ENCODE measurements at regions not wholly inside any gene's neighbourhood (a gene's known extent, or its start where the extent isn't known, plus 50 kb on each side); places are given as distances from the start of the nearest gene placed in this dataset.

- no peaks in the 10 kb centered on the region for H3K4me1 ChIP-seq
- no peaks in the 10 kb centered on the region for H3K36me3 Mint-ChIP-seq
- no peak overlapping the region for H3K4me2 ChIP-seq
- no peak overlapping the region for H3K27ac ChIP-seq
- H3K9me3 Mint-ChIP-seq, result no peaks in the 10 kb centered on the region
- DNase-seq (ENCODE audit: low spot score), result no peak
- no peaks in the 10 kb centered on the region for H3K36me3 ChIP-seq
- peaks cover 2% of the 10 kb centered on the region for H3K27me3 Mint-ChIP-seq (ENCODE audit: insufficient read depth, low read depth)
- no peaks in the 10 kb centered on the region for H4K20me1 ChIP-seq (ENCODE audit: low read depth)
- no peak overlapping the region for H3K9ac ChIP-seq
- TF ChIP-seq, protein P1, sequence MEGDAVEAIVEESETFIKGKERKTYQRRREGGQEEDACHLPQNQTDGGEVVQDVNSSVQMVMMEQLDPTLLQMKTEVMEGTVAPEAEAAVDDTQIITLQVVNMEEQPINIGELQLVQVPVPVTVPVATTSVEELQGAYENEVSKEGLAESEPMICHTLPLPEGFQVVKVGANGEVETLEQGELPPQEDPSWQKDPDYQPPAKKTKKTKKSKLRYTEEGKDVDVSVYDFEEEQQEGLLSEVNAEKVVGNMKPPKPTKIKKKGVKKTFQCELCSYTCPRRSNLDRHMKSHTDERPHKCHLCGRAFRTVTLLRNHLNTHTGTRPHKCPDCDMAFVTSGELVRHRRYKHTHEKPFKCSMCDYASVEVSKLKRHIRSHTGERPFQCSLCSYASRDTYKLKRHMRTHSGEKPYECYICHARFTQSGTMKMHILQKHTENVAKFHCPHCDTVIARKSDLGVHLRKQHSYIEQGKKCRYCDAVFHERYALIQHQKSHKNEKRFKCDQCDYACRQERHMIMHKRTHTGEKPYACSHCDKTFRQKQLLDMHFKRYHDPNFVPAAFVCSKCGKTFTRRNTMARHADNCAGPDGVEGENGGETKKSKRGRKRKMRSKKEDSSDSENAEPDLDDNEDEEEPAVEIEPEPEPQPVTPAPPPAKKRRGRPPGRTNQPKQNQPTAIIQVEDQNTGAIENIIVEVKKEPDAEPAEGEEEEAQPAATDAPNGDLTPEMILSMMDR (IDR thresholded peaks at IDR 0.05), result no peak
- TF ChIP-seq EZH2 (IDR thresholded peaks at IDR 0.05) (no peak), EZH2phosphoT487 (IDR thresholded peaks at IDR 0.05) (no peak)
- no peak overlapping the region for H2AFZ ChIP-seq (replicated peaks)
- H3K79me2 ChIP-seq (ENCODE audit: low read depth), result no peaks in the 10 kb centered on the region
- no peak overlapping the region for H3K4me3 ChIP-seq
- no peaks in the 10 kb centered on the region for H3K9me3 ChIP-seq (ENCODE audit: low read depth)
- no peak overlapping the region for H3K4me3 Mint-ChIP-seq
- no peak overlapping the region for H3K27ac Mint-ChIP-seq
- H3K27me3 ChIP-seq, result no peaks in the 10 kb centered on the region
- no peaks in the 10 kb centered on the region for H3F3A ChIP-seq (ENCODE audit: low read depth)
- H3K4me1 Mint-ChIP-seq, result no peaks in the 10 kb centered on the region
Observed at GRCh38 chr10:2494399-2494798, 572.9 kb upstream of the PFKP start.

GRCh38 chr10:2488446-2489005, 578.8 kb upstream of the PFKP start:
- peaks cover 2% of the 10 kb centered on the region for H3K4me1 Mint-ChIP-seq
- H3K4me3 Mint-ChIP-seq, result no peak overlapping the region
- Histone ChIP-seq H3K4me3 (no peak overlapping the region), H3K36me3 (no peaks in the 10 kb centered on the region), H2AFZ (replicated peaks) (no peak overlapping the region), H3K9me3 (ENCODE audit: low read depth) (no peaks in the 10 kb centered on the region), H3K9ac (no peak overlapping the region), H3K4me1 (no peaks in the 10 kb centered on the region), H3K27ac (no peak overlapping the region), H3K27me3 (no peaks in the 10 kb centered on the region), H4K20me1 (ENCODE audit: low read depth) (no peaks in the 10 kb centered on the region), H3F3A (ENCODE audit: low read depth) (no peaks in the 10 kb centered on the region), H3K79me2 (ENCODE audit: low read depth) (no peaks in the 10 kb centered on the region), H3K4me2 (no peak overlapping the region)
- H3K27me3 Mint-ChIP-seq (ENCODE audit: insufficient read depth, low read depth), result peaks cover 4% of the 10 kb centered on the region
- H3K9me3 Mint-ChIP-seq, result no peaks in the 10 kb centered on the region
- no peak overlapping the region for H3K27ac Mint-ChIP-seq
- no peak for DNase-seq (ENCODE audit: low spot score)
- H3K36me3 Mint-ChIP-seq, result no peaks in the 10 kb centered on the region
- TF ChIP-seq EZH2phosphoT487 (IDR thresholded peaks at IDR 0.05) (no peak), EZH2 (IDR thresholded peaks at IDR 0.05) (no peak)
- TF ChIP-seq, protein P1 (IDR thresholded peaks at IDR 0.05), result no peak

DNA sequence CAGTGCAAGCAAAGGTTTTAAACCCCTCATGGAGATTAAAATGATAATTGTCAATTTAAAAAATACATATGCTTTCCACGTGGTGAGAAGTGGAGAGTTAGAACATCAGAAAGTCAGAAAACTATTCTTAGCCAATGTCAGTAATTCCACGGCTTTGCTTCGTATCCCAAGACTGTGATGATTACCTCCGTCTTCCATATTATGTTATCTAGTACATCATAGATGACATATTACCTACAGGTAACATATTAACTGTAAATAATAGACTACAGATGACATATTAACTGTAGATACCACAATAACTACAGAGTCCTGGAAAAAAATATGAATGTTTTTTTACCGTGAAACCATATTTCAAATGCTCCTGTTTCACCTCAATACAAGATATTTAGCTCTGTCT, 579.4 kb upstream of the PFKP start:
- H3K27me3 Mint-ChIP-seq (ENCODE audit: insufficient read depth, low read depth), result peaks cover 4% of the 10 kb centered on the region
- H3K36me3 ChIP-seq, result no peaks in the 10 kb centered on the region
- peaks cover 2% of the 10 kb centered on the region for H3K4me1 Mint-ChIP-seq
- H3K9me3 ChIP-seq (ENCODE audit: low read depth), result no peaks in the 10 kb centered on the region
- H3K27me3 ChIP-seq, result no peaks in the 10 kb centered on the region
- no peak overlapping the region for H3K4me3 Mint-ChIP-seq
- H3K4me3 ChIP-seq, result no peak overlapping the region
- H3K9me3 Mint-ChIP-seq, result no peaks in the 10 kb centered on the region
- H3K27ac ChIP-seq, result no peak overlapping the region
- H3K4me1 ChIP-seq, result no peaks in the 10 kb centered on the region
- H4K20me1 ChIP-seq (ENCODE audit: low read depth), result no peaks in the 10 kb centered on the region
- no peaks in the 10 kb centered on the region for H3F3A ChIP-seq (ENCODE audit: low read depth)
- H3K27ac Mint-ChIP-seq, result no peak overlapping the region
- no peaks in the 10 kb centered on the region for H3K36me3 Mint-ChIP-seq
- no peak overlapping the region for H2AFZ ChIP-seq (replicated peaks)
- no peak overlapping the region for H3K9ac ChIP-seq
- DNase-seq (ENCODE audit: low spot score), result no peak
- no peak overlapping the region for H3K4me2 ChIP-seq
- H3K79me2 ChIP-seq (ENCODE audit: low read depth), result no peaks in the 10 kb centered on the region
- TF ChIP-seq EZH2 (IDR thresholded peaks at IDR 0.05), result no peak
- TF ChIP-seq EZH2phosphoT487 (IDR thresholded peaks at IDR 0.05), result no peak
- TF ChIP-seq, protein P1 (IDR thresholded peaks at IDR 0.05), result no peak
